Ramos (cell line): ENCODE measurements at regions not wholly inside any gene's neighbourhood (a gene's known extent, or its start where the extent isn't known, plus 50 kb on each side); places are given as distances from the start of the nearest gene placed in this dataset.

Source experiments
- in situ Hi-C: fragments of 300-500 bp; cut with MboI; formaldehyde crosslinking; loops from one replicate; pipeline ENCODE4 v1.14.3; 2022; ENCODE audit warnings: low sequenced_read_pairs; ENCODE audit not compliant: unreplicated experiment

DNA sequence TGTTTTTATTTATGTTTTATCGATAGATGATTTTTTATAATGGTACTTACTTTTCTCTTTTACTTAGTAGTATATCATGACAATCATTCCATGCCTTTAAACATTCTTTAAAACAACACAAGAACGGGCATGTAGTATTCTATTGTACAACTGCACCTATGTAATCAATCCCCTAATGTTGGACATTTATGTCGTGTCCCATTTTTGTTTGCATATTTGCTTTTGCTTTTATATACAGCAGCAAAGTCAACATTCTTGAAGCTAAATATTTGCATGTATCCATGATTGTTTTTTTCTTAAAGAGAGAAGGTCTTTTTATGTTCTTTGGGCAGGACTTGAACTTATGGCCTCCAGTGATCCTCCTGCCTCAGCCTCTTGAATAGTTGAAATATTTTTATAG is 527.0 kb upstream of the CLINT1 start:
- in situ Hi-C loops = loop anchor here (25.0 kb wide), 1 partner anchor 726 kb away; no protein-coding TSS in a partner anchor

DNA sequence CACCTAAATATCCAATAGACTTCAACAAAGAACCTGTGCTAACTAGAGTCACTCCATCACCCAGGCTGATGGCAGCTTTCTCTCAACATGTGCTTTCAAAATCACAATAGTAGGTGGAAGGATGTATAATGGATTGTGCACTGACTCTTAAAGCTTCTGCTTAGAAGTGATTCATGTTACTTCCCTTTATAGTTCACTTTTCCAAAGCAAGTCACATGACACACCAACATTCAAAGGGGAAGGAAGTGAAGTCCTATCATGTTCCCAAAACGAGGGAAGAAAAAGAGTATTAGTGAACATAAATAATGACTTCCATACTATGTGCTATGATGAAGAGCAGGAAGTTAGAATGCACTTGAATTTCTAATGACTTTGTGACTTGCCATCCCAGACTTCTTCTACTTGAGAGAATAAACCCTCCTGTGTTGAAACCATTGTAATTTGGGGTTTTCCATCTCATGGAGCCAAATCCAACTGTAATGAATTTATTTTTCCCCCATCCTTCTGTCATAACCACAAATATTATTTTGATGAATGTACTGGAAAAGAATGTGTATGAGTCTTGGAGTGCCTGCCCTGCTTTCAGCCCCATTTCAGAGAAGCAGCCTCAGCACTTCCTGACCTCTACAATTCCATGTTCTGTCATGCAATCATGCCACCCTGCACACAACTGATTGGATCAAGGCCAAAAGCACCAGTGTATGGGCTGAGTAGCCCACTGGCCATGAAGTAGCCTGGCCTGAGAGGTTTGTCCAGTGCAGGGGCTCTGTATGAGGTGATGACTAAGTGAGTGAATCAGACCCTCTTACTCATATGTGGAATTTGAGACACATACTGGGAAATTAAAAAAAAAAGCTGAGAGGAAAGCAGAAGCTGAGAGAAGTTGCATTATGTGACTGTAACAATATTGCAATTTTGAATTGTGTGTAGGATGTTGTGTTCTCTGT is 525.9 kb upstream of the CLINT1 start:
- in situ Hi-C loops = loop anchor here (25.0 kb wide), 1 partner anchor 727 kb away; no protein-coding TSS in a partner anchor

DNA sequence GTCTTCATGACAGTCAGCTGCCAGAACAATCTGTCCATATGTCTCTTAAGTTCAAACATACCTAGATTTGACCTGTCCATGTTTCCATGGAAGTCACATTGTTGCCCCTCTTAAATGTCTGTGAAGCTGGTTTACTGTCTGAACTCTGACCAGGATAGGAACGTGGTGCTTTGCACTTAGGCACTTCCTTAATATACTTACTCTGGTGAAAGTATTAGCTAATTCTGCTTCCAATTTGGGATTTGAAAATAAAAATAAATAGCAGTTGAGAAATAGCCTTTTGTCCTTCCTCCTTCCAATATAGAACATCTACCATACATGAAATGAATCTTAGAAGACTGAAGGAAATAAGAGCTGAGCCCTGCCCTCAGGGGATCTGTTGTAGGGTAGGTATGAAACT is 524.5 kb upstream of the CLINT1 start:
- in situ Hi-C loops = loop anchor here (25.0 kb wide), 1 partner anchor 729 kb away; no protein-coding TSS in a partner anchor

DNA sequence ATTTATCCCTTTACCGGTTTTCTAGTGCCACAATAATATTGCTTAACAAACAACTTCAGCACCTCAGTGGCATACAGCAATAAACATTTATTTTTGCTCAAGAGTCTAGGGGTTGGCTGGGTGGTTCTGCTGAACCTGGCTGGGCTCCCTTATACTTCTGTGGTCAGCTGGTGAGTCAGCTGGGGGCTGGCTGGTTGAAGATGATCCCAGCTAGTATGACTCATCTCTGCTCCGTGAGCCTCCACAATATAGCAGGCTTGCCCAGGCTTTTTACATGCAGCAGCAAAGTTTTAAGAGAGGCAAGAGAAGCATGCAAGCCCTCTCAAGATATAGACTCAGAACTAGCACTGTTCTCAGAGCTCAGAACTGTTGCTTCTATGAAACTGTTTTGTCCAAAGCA is 523.5 kb upstream of the CLINT1 start:
- in situ Hi-C loops = loop anchor here (25.0 kb wide), 1 partner anchor 730 kb away; no protein-coding TSS in a partner anchor

DNA sequence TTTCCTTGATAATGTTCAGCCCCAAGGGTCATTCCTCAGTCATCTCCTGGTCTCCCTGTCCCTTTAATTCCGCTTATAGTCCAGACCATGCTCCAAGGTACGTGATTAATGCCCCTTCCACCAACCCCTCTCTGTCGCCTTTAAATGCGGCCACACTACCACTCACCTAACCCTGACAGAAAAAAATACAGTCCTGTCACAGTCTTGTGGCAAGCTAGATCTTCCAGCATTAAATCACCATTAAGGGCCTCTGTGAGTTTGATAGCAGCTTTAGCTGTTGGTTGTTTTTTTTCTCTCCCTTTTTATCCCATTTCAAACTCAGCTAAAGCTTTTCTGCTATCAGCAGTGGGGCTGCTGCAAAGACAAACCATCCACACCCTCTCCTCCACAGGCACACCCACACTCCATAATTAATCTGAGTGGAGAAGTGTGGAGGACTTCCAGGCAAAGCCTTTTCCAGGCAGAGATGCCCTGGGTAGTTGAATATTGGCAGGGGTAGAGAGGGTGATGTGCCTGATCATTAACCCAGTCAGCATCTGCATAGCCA is 522.7 kb upstream of the CLINT1 start:
- in situ Hi-C loops = loop anchor here (25.0 kb wide), 1 partner anchor 731 kb away; no protein-coding TSS in a partner anchor

DNA sequence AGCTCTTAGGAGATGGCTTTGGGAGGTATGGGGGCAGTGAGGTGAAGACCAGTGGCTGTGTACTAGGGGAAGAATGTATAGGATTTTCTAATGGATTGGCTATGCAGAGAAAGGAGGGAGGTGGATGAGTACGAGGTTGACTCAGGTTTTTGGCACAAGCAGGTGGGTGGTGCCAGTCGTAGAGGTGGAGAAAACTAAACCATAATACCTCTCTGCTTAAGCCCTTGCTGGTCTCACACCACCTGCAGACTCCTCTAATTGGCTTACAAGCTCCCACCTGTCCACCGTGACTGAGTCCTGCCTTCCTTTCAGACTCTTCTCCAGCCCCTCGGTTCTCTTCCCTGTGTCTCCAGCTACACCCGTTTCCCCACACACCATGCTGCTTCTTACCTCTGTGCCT is 521.7 kb upstream of the CLINT1 start:
- in situ Hi-C loops = loop anchor here (25.0 kb wide), 1 partner anchor 732 kb away; no protein-coding TSS in a partner anchor

DNA sequence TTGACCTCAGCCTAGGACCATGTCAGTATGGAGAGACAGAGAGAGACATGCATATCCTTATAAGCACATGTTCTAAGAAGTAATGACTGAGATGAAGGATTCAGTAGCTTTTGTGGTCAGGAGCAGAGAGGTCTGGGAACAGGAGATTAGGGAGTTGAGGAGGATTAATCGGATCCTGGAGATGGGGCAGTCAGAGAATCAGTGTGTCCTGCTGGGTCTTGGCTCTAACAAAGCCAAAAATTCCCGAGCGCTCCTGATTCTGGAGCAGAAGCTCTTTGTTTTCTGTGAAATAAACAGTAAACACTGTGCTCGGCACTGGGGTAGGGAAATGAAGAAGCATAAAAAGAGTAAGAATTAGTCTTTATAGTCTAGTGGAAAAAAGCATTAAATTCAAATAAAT is 520.0 kb upstream of the CLINT1 start:
- in situ Hi-C loops = loop anchor here (25.0 kb wide), 1 partner anchor 733 kb away; no protein-coding TSS in a partner anchor

DNA sequence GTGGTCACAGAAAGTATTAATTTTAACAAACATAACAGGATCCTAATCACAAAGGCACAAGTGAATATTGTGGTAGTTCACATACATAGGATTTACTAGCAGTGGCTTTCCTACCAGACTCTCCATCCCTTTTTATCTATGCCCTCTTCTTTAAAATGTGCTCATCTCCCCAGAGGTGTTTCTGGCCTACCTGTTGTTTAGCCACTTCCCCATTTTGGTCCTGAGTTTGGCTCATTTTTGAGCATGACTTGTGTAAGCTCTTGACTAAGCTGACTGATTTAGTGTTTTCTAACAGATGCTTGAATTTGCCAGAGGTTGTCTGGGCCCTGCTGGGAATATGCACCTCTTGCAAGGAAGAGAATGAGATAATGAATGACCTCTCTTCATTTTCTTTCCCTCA is 517.7 kb upstream of the CLINT1 start:
- in situ Hi-C loops = loop anchor here (25.0 kb wide), 1 partner anchor 736 kb away; no protein-coding TSS in a partner anchor

DNA sequence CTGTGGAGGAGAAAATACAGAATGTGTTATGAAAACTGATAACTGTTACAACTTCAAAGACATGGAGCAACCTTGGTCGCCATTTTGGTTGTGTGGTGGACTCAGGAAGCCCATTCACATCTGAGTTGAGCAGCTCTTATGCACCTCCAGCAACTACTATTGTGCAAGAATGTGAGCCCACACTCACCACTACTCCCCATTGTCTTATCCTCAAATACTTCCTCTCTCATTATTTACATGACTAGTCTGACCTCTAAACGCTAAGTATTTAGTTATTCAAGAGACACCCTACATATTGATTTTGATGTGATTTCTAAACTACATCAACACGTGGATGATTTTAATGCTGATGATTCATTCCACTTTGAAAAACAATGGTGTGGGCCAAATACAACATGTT is 516.6 kb upstream of the CLINT1 start:
- in situ Hi-C loops = loop anchor here (25.0 kb wide), 1 partner anchor 737 kb away; no protein-coding TSS in a partner anchor

DNA sequence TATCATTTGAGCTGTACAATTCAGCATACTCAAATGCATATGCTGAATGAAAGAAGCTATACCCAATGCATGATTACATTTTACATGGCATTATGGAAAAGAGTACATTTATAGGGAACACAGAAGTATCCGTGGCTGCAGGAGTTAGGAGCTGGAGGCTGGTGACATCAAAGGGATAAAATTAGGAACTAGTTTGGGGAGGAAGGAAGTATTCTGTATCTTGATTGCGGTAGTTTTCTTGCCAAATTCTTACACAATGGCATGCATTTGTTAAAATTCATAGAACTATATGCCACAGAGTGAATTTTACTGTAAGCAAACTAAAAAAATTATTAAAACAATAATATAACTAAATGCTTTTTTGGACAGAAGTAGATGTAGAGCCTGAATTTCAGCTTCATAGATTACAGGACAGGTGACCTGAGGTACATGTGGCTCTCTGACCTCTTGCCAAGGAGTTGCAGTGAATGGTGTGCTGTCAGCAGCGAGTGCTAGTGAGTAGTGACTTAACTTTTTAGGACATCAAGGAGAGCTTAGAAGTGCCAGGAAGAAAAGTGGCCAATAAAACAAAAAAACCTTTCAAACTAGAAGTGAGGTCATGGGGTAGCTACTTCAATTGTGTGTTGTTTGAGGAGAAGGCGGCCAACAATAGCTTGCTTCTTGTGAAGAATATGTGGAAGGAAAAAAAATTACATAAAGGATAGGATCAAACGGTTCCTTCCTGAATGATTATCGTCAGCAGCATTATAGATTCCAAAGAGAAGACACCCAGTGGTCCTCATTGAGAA is 514.9 kb upstream of the CLINT1 start:
- in situ Hi-C loops = no loop called here

DNA sequence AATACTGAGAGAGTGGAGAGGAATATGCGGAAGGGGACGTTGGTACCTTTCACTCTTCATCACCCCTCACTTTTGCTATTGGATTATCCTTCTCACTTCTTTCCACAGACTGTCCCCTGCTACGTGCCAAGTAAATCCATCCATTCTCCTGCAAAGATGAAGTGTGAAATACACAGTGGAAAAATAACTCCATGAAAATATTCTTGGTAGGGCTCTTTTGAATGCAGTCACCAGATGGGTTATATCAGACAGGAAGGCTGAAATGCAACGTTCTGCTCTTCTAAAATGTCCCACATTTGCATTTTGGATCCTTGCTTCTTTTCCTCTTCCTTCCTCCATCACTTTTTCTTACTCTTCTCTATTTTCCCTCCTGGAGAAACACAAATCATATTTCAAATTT is 510.3 kb upstream of the CLINT1 start:
- in situ Hi-C loops = no loop called here

DNA sequence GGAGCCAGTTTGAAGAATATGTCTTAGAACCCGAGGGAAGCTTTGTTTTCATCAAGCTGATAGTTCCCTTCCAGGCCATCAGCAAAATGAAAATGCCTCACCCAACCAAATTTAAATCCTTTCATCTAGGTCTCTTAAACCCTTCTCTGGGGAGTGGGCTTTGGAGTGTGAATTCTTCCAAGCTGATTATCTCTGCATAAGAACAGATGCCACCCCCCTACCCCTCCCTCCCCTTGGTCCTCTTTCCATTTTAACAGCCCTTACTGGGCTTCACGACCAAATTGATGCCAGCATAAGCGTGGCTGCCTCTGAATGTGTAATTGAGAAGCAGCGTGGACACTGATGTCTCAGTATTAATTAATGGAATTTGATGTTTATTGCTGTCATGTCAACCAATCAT is 509.7 kb upstream of the CLINT1 start:
- in situ Hi-C loops = no loop called here

DNA sequence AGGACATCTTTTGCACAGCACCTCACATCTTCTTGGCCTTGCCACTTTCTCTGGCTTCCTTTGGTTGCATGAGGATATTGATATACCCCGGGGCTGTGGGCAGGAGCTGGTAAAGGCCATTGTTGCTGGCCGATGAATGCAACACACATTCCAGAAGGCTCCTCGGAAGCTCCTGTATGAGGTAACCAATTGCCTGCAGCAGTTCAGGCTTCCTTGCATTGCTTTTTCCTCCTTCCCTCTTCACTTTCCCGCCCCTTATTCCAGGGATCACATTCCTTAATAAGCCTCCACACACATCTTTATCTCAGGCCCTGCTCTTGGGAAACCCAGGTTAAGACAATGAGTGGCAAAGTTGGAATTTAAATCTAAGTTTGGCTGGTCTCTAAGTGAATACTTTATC is 505.4 kb upstream of the CLINT1 start:
- in situ Hi-C loops = no loop called here

DNA sequence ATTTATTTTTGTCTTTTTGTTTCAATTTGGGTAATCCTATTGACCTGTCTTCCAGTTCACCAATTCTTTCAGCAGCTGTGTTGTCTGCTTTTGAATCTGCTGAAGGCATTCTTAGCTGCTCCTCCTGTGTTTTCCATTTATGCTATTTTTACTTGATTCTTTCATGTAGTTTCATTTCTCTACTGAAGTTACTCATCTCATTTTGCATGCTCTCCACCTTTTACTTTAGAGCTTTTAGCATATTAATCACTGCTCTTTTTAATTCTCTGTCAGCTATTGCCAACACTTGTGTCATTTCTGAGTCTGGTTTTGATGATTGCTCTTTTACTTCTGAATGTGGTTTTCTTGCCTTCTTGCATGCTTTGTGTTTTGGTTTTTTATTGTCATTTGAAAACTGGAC is 496.0 kb upstream of the CLINT1 start:
- in situ Hi-C loops = no loop called here

DNA sequence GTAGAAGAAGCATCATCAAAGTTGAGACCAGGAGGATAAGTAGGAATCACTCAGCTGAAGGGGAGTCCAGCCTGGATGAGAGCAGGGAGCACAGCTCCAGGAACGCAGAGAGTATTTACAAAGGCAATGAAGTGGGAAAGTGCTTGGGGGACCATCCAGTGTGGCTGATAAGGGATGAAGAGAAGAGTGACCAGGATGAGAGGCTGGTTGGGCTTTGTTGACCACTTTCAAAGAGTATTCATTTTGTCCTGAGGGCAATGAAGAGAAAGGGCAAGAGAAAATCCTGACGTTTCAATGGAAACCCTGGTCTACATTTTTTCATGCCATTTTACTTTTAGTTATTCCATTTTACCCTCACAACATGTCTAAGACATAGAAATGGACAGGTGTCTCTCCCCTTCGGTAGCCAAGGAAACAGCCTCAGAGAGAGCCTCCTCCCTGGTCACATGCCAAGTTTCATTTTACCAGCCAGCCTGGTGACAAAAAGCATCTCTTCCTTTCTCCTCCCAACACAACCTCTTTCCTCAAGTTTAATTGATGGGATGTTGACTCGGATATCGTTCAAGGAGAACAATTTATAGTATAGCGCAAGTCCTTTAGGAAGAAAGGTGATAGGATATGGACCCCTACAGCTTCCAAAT is 492.7 kb upstream of the CLINT1 start:
- in situ Hi-C loops = no loop called here

DNA sequence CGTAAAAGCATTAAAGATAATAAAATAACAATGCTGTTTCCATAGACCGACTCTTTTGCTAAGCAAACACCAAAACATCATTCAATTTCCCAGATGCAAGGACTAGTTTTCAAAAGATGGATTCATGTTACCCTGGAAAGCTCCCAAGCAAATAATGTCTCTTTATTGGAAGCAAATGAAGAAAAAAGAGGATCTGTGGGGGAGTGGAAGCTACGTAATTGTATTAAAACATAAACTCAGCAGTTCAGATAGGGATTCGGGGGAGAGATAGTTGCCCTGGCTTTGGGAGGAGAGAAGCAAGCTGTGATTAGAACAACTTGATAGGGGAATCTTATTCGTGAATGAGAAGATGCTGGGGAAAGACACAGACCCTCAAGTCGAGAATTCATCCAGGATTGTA is 491.0 kb upstream of the CLINT1 start:
- in situ Hi-C loops = no loop called here

DNA sequence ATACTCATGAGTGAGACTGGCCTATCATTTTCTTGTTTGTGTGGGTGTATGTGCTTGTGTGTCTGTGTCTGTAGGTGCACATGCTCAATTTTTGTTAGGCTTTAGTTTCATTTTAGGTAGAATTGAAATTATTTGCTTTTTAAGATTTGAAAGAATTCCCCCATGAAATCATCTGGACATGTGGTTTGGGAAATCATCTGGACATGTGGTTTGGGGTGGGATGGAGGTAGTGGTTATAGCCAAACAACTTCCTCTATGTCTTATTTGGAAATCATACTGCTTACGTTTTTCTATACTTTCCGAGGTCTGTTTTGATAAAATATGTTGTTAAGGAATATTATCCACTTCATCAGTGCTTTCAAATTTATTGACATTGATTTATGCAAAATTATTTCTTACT is 485.4 kb upstream of the CLINT1 start:
- in situ Hi-C loops = no loop called here

DNA sequence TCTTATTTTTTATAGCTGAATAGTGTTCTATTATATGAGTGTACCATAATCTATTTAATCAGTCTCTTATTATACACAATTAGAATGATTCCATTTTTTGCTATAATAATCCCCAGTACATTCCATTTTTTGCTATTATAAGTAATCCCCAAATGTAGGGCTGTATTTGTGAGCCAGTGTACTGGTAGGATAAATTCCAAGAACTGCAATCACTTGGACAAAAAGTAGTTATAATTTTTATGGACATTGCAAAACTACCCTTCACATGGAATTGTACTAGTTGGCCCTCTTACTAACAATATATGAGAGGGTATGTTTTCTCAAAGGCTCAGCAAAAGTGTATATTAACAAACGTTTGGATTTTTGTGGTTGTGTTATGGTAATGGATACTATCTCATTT is 481.7 kb upstream of the CLINT1 start:
- in situ Hi-C loops = no loop called here

DNA sequence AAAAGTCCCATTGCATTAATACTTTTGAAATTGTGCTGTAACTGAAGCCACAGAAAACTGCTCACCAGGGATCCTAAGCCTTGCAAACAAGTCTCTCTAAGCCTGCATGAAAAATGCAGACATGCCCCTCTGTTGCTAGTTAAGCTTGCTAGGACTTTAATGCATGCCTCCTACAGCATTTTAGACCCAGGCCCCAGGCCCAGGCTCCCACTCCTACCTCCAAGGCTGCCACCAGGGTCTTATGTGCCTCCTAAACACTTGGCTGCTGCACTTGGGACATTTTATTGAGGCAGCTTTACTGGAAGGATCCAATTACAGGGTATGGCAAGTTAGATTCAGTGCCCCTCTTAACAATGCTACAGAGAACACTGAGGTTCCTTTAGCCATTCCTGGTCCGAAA is 467.3 kb upstream of the CLINT1 start:
- in situ Hi-C loops = no loop called here

DNA sequence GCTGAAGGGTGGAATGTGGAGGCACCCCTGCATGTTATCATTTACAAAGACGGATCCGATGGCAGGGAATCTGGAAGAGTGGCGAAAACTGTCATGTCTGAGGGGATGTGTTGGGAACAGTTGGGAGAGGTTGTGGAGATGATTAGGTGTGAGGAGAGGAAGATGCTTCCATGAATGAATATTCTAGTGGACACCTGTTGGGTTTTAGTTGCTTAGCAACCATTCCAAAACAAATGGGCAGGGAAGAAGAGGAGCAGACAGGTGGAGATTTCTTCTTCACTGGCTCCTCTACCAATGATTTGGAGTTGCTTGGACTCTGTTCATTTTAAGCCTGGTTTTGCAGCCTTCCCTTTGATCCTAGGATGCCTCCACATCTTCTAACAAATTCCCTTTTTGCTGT is 465.3 kb upstream of the CLINT1 start:
- in situ Hi-C loops = no loop called here
